Fibroblast of lung (primary cell): ENCODE measurements at regions not wholly inside any gene's neighbourhood (a gene's known extent, or its start where the extent isn't known, plus 50 kb on each side); places are given as distances from the start of the nearest gene placed in this dataset.
"Not testable (repeated sequence)": the region's sequence is repeated elsewhere in the genome, so short reads cannot be mapped to it uniquely, and the experiment has no call there.

Source experiments
- DNase-seq, 2 donors: peaks; one replicate each; pipeline versions ENCODE4 v3.0.0 to v3.0.0-alpha.2; 2010; ENCODE audit warnings: low read depth in 2 of 2
- H2AFZ ChIP-seq: 2 replicates; pipeline ENCODE4 v1.5.1; 2012; ENCODE audit warnings: low read length, control low read depth, inconsistent platforms
- H3K27ac ChIP-seq: 2 replicates; pipeline ENCODE4 v1.5.1; 2011; ENCODE audit warnings: low read length, control low read depth; ENCODE audit not compliant: insufficient read depth
- H3K27me3 ChIP-seq: 2 replicates; pipeline ENCODE4 v1.5.1; 2011; ENCODE audit warnings: mild to moderate bottlenecking, low read length; ENCODE audit not compliant: control insufficient read depth, insufficient read depth
- H3K36me3 ChIP-seq: 2 replicates; pipeline ENCODE4 v1.5.1; 2011; ENCODE audit warnings: low read length; ENCODE audit not compliant: control insufficient read depth, insufficient read depth
- H3K4me1 ChIP-seq: 2 replicates; pipeline ENCODE4 v1.5.1; 2011; ENCODE audit warnings: low read length; ENCODE audit not compliant: control insufficient read depth, insufficient read depth; ENCODE audit errors: extremely low read depth
- H3K4me2 ChIP-seq: 2 replicates; pipeline ENCODE4 v1.5.1; 2011; ENCODE audit warnings: low read length, control low read depth; ENCODE audit not compliant: insufficient read depth; ENCODE audit errors: extremely low read depth
- H3K4me3 ChIP-seq, 4 experiments: fragments of 200-600 bp in 1 of 4; sonication (generic) in 1 of 4; replicated peaks in 1 of 4; 2 replicates each; pipeline ENCODE4 v1.5.1; 2011 to 2016; ENCODE audit warnings: low read length in 4 of 4, low read depth in 3 of 4, mild to moderate bottlenecking in 3 of 4, control low read depth in 2 of 4, inconsistent platforms in 1 of 4, mixed read lengths in 1 of 4; ENCODE audit not compliant: insufficient read depth in 1 of 4; ENCODE audit errors: control extremely low read depth in 1 of 4
- H3K79me2 ChIP-seq: 2 replicates; pipeline ENCODE4 v1.5.1; 2012; ENCODE audit warnings: mild to moderate bottlenecking, low read length, inconsistent platforms; ENCODE audit not compliant: control insufficient read depth, insufficient read depth
- H3K9ac ChIP-seq: 2 replicates; pipeline ENCODE4 v1.5.1; 2011; ENCODE audit warnings: mild to moderate bottlenecking, low read length, control low read depth; ENCODE audit not compliant: insufficient read depth
- H3K9me3 ChIP-seq: 2 replicates; pipeline ENCODE4 v1.5.1; 2012; ENCODE audit warnings: low read depth, low read length; ENCODE audit not compliant: control insufficient read depth, insufficient read depth
- H4K20me1 ChIP-seq: 2 replicates; pipeline ENCODE4 v1.5.1; 2011; ENCODE audit warnings: low read length; ENCODE audit not compliant: control insufficient read depth, insufficient read depth; ENCODE audit errors: extremely low read depth
- CTCF ChIP-seq, 2 donors: IDR thresholded peaks in 1 of 2; conservative IDR thresholded peaks in 1 of 2; 1 replicate in 1 of 2; 2 replicates in 1 of 2; pipeline ENCODE4 v1.5.1; 2011 to 2012; ENCODE audit warnings: low read length in 2 of 2, control low read depth in 1 of 2, inconsistent platforms in 1 of 2, low read depth in 1 of 2, mild to moderate bottlenecking in 1 of 2

- no peaks in the 10 kb centered on the region for H4K20me1 ChIP-seq
- no peak for DNase-seq
- no peaks in the 10 kb centered on the region for H3K9me3 ChIP-seq
- no peaks in the 10 kb centered on the region for H3K27me3 ChIP-seq
- H3K4me3 ChIP-seq = no peak overlapping the region
- no peak for TF ChIP-seq CTCF (conservative IDR thresholded peaks at IDR 0.05 in 1 of 2, IDR thresholded peaks at IDR 0.05 in 1 of 2; ENCODE audit: low read depth in 1 of 2, low read length in 2 of 2)
- no peaks in the 10 kb centered on the region for H3K4me1 ChIP-seq
- no peak overlapping the region for H3K9ac ChIP-seq
- no peak overlapping the region for H3K4me2 ChIP-seq
- no peaks in the 10 kb centered on the region for H3K36me3 ChIP-seq
- no peaks in the 10 kb centered on the region for H3K79me2 ChIP-seq
- H2AFZ ChIP-seq = no peak overlapping the region
- H3K27ac ChIP-seq = no peak overlapping the region
These were observed 99.1 kb upstream of the RUFY1 start for GRCh38 chr5:179451114-179451827.

GRCh38 chr5:179449950-179450349 lies 100.4 kb upstream of the RUFY1 start:
- H3K79me2 ChIP-seq, H3K4me1 ChIP-seq, H2AFZ ChIP-seq, H3K4me2 ChIP-seq, H3K9ac ChIP-seq, H4K20me1 ChIP-seq, H3K4me3 ChIP-seq, H3K27ac ChIP-seq, DNase-seq, H3K27me3 ChIP-seq, H3K9me3 ChIP-seq, H3K36me3 ChIP-seq: not testable (repeated sequence)

DNA sequence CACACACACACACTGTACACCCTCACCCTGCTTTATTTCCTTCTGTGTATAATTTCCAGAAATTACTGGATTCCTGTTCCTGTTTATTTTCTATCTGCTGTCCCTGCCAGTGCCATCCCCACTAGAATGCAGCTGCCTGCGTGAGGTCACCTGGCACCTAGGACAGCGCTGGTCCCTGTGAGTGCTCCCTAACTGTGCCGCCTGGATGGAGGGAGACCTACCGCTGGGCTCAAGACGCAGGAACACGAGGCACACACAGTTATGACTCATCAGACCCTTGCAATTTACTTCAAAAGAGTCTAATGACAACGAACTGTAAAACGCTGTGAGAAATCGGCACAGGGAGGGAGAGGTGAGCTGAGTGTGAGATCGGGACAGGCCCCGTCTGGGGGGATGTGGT lies 102.1 kb upstream of the RUFY1 start:
- not testable (repeated sequence) for H2AFZ ChIP-seq, H3K4me1 ChIP-seq, H3K27ac ChIP-seq, H3K9me3 ChIP-seq, H4K20me1 ChIP-seq, H3K36me3 ChIP-seq, H3K4me2 ChIP-seq, DNase-seq, H3K4me3 ChIP-seq, H3K79me2 ChIP-seq, H3K9ac ChIP-seq, H3K27me3 ChIP-seq

- H3K36me3 ChIP-seq, H3K27ac ChIP-seq, DNase-seq, H3K4me2 ChIP-seq, H4K20me1 ChIP-seq, H3K4me1 ChIP-seq, H3K27me3 ChIP-seq, H3K79me2 ChIP-seq, H3K9ac ChIP-seq, H3K4me3 ChIP-seq, H2AFZ ChIP-seq, H3K9me3 ChIP-seq: not testable (repeated sequence)
These were observed 97.0 kb upstream of the ADAMTS2 start for GRCh38 chr5:179442289-179442688.
